GM18868 (cell line): ENCODE measurements at regions not wholly inside any gene's neighbourhood (a gene's known extent, or its start where the extent isn't known, plus 50 kb on each side); places are given as distances from the start of the nearest gene placed in this dataset.
A peak's percentile ranks its signal among the peaks of the same experiment; 100 is the strongest.

Source experiments
- ATAC-seq: cut with Tn5 transposase; IDR thresholded peaks from one replicate; pipeline ENCODE4 v1.9.1; 2021; ENCODE audit warnings: mild to moderate bottlenecking, moderate library complexity; ENCODE audit not compliant: unreplicated experiment

DNA sequence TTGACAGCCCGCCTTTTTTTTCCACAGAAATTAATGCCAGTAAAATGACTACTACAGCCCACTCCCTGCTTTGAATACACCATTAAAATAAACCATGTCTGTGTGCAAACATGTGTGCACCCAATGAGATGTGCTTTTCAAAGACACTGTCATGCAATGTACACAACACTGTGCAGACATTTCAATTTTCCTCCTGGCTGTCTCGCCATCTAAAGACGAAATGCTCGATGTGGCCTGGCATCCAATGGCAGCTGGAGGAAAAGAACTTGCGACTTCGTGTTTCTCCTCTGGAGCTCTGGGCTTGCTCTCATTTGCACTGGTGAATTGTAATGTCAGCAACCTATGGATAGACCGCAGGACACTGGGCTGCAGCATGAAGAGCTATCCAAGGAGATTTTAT lies 147.0 kb upstream of the NAV2 start:
- no peak for ATAC-seq

DNA sequence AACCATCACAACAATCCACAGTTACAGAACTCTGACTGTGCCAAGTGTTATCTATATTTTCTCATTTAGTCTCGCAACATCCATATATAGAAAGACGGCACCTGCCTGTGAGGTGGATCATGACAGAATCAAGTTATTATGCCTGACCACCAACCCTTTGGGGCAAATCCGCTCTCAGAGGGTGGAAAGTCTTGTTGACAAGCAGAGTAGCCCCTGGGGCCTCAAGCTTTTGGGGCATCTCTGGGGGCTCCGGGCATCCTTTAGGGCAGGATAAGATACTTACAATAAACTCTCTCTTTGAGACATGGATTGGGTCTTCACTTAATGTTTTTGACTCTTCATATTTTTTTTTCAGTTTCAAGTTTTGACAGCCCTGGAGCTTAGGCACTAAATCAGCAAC lies 150.5 kb upstream of the NAV2 start:
- ATAC-seq: no peak

DNA sequence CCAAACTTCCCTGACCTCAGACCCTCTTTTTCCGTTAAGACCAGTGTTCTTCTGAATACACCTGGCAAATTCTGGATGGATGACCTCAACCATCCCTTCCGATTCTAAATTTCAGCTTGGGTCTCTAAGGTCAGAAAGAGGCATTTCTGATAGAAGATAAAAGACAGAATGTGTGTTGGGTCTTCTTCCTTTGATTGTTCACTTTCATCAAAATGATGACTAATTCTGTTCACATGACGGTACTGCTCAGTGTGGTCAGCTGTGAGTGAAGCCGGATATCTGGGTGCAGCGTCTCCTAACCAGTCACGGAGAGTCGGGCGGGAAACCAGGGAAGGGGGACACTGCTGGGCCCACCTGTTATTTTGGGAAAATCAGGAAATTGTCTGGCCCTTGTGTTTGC lies 151.6 kb upstream of the NAV2 start:
- no peak for ATAC-seq

DNA sequence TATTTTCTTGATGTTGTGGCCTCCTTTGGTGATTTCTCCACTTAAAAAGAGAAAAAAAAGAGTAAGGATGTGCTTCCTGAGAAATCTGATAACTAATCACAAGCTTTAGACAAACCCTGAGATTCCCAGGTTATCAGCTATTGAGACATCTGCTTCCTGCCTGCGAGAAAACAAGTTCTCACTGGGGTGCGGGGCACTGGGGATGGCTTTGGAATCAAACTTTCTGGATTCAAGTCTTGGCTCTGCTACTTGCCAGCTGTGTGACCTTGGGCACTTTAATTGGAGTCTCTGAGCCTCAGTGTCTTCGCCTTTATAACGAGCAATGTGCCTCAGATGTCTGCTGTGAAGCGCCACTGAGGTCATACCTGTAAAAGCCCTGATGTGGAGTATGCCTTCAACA lies 152.5 kb upstream of the NAV2 start:
- ATAC-seq: no peak

DNA sequence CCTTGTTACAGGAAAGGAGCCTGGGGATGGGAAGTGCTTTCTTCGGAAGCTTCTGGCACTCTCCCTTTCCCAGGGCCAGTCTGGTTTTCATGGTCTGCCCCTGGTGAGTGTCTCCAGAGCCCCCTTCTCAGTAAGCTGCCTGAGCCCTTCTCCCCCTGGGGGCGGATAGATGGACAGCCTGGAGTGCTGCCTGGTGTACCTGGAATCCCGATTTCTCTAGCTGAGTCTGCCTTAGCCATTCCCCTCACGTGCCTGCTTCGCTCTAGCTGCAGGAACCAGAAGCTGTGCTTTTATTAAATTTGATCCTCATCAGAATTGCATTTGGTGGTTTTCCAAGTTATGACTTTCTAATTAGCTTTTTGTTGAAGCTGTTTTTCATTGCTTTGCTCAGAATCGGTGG lies 152.9 kb upstream of the NAV2 start:
- ATAC-seq: no peak

DNA sequence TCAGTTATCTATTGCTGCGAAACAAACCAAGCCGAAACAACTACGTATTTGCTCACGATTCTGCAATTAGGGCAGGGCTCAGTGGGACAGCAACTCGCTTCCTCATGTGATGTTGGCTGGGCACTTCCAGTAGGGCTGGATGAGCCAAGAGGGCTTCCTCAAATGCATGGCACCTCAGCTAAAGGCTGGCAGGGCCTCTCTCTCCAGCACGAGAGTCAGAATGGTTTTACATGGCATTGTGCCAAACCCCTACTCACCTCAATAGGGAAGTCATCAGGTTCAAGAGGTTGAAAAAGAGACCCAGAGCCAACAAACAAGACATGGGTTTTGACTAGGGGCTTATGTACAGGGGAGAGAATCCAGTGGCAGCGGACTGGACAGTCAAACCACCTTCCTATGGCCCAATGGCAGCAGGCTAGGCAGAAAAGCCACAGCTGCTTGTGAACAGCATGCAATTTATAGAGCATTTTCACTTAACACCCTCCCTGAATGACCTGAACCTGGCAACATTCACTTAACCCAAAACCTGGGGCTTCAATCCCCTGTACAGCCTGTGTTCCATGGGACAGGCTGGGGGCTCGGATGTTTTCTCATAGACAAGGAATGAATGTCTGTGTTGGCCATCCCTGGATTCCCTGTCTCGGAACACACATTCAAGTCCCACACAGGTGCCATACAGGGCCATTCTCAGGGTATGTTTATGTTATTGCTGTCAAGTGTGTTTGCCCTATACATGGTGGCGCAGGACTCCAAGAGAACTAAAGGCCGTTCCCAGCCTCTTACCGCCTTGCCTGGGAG lies 154.2 kb upstream of the NAV2 start:
- no peak for ATAC-seq

DNA sequence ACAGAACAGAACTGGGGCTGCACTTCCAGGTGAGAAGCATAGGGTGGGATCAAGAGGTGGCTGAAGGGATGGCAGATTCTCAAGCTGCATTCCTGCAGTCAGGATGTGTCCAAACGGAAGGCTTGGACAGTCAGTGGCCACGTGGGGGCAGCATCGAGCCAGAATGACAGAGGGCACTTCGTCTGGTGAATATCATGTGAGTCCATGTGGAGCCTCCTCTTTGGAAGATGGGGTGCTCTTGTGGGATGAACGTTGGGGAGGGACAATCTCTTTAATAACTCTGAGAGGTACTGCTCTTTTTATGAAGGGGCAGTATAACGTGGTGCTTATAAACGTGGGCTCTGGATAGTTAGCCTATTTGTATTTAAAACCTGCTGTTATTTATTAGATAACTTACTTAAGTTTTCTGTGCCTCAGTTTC lies 154.9 kb upstream of the NAV2 start:
- no peak for ATAC-seq

DNA sequence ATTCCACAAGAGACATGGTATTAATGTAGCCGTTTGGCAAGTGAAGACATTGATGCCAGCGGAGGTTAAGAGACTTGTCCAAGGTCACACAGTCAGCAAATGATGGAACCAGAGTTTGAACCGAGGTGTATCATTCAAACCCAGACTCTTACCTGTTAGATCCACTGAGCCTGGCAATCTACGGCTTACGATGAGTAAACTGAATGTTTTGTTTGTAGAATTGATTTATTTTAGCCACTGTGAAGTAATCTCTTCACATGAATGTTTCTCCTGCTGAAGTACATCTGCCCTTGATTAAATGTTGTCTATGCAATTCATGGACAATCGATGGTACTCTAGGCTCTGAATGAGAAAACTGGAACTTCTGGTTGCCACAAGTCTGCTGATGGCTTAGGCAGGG lies 155.5 kb upstream of the NAV2 start:
- no peak for ATAC-seq

DNA sequence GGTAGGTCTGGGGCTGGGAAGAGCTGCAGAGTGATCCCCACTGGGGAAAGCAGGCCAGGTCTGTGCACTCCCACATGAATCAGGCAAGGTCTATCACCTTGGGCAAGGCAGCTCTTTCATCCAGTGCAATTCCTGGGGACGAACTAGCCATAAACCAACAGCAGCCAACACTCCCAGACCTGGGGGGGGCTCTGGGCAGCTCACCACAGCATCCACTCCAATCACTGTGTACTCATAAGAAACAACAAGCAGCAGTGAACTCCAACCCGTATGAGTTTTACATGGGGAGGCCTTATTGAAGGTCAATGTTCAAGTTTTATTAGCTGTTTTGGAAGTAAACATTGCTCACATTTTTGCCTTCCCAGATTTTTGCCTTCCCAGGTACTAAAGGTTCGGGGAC lies 157.4 kb upstream of the NAV2 start:
- no peak for ATAC-seq

DNA sequence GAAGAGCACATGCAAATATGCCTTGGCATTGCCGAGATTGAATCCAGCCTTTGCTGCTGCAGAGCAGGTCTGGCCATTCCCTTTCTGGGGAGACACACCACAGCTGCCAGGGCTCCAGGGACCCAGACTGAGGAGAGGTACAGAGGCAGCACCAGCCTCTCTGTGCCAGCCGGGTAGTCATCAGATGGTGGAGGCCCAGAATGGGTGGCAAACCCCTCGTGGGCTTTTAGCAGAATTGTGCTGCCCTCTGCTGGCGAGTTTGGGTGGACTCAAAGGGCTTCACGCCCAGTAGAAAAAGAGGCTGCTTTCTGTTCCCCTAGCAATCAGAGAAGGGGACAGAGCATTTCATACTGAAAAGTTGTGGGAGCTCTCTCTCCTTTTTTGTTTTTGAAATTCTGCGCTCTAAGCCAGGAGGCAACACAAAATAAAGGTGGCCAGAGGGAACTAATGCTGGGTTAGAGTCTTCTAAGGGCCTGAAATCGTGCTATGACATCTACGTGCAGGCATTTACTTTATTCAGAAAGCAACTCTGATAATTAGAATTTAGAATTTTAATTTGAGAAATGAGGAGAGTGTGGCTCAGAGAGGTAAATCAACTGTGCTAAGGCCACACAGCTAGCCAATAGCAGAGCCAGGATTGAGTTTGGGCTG lies 158.8 kb upstream of the NAV2 start:
- peak; percentile 65 for ATAC-seq

DNA sequence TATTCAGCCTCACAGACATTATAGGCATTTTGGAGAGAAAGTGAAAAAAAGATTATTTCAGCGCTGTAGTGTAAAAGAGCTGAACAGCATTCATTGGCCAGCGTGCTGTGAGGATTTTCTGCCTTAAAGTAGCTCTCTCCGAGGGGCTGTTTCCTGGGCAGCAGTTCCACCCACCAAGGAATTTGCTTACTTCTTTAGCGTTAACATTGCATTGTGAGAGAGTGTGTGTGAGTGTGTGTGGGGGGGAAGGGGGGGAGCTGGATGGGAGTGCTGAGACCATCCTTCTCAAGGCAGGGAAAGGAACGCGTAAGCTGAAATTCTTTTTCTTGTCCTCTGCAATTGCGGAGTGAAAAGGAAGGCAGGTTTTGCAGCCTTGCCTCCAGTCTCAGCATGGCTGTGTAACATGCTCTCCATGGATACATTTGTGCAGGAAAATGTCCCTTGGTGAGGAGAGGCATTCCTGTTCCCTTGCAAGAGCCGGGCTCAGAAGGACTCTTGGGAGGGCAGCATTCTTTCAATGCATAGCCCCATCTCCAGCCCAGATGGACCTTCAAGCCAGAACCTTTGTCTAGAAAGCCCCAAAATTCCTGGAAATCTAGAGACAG lies 159.9 kb upstream of the NAV2 start:
- no peak for ATAC-seq

DNA sequence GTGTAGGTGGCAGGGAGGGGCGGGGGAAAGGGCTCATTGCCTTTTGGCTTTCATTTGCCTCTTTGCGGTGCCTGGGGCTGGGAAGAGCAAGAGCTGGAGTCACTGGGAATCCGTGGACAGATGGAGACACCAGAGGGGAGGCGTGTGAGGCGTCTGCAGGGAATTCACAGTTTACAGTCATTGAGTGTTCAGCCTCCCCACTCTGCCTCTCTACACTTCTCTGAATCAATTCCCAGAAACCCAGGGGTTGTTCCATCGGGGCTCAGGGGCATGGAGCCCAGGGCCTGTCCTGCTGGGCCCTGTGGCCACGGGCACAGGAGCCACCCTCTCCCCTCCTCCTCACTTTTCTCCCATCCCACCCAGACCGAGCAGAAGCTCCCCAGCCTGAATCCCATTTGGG lies 160.5 kb upstream of the NAV2 start:
- no peak for ATAC-seq

DNA sequence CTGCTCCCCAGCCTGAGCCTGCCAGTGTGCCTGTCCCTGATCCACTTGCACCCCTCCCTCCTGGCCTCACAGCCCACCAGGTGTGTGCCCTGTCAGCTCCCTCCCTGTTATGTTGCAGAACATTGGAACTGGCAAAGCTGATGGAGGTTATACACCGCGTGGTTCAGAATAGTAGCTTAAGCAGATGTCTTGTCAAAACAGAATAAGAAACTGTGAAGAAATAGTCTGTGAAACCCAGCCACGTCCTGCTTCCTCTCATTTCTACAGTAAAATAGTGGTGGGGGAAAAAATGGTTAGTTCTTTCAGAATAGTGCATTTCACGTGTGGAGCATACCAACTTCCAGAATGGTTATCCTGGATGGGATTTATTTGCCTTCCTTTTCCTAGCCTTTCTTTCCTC lies 161.2 kb upstream of the NAV2 start:
- ATAC-seq: peak; percentile 69

DNA sequence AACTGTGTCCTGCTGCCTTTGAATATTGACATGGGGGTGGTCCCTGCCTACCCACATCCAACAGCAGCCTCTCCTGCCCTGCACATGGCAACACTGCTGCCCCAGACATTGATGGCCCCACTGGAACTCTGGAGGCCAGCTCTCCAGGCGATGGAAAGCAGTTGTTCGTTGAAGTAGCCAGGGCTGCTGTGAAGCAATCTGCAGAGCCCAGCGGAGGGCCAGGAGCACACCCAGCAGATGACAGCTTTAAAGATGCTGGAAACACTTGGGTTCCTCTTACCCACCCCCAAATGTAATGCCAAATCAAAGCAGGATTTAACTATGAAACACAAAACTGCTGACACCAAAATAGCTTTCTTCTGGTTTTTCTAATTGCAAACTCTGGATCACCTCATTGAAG lies 165.6 kb upstream of the NAV2 start:
- no peak for ATAC-seq

DNA sequence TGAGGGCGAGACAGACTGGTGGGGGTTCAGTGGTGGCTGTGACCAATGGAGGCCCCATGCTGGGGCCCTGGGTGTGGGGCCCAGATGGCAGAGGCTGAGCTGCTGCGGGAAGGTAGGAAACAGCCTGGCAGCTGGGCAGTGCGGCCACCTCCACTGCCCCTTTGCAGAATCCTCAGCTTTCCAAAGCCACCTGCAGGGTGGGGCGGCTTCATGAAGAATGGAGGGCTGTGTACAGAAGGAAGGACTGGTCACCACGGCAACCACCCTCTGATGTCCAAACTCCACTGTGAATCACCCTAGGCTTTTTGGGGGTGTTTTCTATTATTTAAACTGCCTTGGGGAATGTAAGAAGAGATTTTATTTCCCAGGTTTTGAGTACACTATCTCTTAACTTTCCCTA lies 166.3 kb upstream of the NAV2 start:
- ATAC-seq: no peak

DNA sequence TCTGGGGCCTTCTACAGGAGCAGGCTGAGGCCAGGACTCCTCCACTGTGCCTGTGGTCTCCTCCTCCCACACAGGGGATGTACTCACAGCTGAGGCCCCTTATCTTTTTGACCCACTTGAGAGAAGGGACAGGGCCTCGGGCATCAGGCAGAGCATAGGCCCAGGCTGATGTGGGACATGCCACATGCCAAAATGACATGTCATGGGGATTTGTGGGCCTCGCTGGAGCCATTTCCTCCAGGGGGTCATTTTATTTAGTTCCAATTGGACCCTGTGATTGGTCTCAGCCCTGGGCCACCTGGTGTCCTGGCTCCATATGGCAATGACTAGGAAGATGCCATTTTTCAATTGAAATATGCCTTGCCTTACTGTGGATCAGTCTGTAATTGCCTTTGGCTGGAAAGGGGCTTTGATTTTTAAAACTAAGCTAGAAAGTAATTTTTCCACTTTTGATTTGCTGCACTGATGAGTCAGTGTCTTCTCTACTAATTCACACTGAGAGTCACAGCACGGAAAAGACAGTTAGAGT lies 171.1 kb upstream of the NAV2 start:
- ATAC-seq: no peak

DNA sequence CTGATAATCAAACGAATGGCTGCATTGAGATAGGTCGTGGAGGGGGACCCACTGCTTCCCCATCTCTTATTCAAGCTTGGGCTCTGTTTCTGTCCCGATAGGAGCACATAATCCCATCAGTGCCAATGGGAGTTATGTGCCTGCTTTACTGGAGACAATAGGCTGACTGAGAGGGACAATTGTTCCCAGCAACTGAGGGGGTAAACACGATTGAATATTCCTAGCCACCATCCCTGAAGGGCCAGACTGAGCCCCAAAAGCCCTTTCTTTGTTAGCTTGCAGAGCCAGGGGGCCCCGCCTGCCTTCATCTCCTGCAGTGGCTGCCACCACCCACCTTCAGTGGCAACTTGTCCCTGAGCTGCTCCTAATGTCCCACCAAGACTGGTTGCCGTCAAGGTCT lies 172.8 kb upstream of the NAV2 start:
- ATAC-seq: no peak

DNA sequence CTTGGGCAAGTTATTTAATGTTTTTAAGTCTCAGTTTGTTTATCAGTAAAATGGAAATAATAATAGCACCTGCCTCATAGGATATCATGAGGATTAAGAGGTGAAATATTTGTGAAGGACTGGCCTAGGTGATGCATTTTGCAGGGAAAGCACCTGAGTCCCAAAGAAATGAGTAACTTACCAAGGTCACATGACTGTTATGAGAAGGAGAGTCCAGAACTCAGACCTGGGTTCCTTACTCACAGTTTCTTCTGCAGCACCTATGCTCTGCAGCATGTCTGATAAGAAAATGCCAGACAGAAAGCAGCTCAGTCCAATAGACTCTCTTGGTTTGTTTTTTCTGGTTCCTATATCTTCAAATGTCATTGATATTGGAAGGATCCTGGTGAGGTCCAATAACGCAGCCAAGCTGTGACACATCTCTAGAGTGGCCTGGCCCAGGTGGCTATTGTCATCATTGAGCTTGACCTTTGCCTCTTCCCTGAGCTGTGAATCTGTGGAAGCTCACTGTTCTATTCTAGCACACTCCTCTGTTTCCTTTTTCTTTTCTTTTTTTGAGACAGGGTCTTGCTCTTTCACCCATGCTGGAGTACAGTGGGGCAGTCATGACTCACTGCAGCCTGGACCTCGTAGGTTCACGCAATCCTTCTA lies 174.7 kb upstream of the NAV2 start:
- no peak for ATAC-seq

DNA sequence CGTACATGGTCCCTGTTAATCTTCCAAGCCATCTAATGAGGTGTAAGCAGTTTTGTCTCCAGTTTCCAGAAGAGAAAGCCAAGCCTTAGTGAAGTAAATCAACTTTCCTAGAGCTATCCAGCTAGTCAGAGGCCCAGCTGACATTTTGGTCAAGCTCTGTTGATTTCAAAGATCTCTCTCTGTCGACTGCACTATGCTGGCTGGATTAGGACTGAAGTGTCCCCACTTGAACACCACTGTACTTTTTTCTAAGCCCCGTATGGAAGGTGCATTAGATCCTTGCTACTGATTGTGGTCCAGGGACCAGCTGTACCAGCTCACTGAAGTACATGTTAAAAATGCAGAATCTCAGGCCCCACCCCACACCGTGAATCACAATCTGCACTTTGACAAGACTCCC lies 176.5 kb upstream of the NAV2 start:
- ATAC-seq: no peak

DNA sequence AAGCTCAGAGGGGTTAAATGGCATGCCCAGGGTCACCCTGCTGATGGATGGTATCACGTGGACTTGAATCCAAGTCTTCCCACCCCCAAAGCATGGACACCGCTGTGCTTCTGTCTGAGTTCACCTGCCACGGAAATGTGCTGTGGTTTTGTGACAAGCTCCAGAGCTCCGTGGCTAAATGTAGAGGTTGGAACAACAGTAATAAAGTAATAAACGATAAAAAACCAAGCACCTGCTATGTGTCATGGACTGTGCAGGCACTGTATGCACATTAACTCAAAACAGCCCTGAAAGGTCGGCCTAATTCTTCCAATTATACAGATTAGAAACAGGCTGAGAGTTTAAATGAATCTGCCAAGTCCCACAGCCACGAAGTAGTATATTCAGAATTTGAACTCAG lies 182.1 kb upstream of the NAV2 start:
- ATAC-seq: no peak

DNA sequence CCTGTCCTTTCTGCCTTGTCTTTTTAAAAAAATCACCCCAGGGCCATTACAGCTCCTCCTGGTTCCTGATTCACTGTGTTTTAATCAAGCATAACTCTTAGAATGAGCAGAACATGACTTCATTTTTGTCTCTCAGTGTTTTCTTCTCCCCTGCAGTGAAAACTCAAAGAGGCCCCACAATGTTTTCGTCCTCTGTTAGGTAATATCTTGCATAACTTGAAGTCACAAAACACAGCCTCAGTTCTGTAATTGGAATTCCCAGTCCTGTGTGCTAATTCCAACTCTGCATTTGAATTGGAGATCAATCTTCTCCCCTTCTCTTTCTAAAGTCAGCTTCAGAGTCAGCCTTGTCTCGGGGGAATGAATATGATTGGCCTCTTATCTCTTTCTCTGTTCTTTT lies 186.5 kb upstream of the NAV2 start:
- no peak for ATAC-seq

DNA sequence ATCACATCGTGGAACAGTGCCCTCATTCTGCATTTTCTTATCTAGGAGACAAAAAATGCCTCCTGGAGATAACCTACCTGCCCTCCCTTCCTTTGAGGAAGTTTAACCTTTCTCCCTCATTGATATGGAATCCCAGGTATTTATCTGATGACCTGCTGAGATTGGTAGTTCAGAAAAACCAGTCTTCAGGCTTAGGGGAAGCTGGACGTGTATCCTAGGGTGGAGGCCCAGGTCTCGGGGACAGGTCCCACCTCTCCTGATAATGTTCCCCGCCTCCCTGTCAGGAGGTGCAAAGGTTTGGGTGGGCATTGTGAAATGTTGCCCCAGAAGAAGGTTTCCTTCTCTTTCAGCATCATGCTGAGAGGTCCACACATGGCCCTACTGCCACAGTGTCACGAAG lies 186.9 kb upstream of the NAV2 start:
- no peak for ATAC-seq
